ENCODE measurements at regions not wholly inside any gene's neighbourhood (a gene's known extent, or its start where the extent isn't known, plus 50 kb on each side); places are given as distances from the start of the nearest gene placed in this dataset.
"Not testable (repeated sequence)": the region's sequence is repeated elsewhere in the genome, so short reads cannot be mapped to it uniquely, and the experiment has no call there.

GRCh38 chr6:165770397-165771082, 107.5 kb upstream of the PDE10A start:
- no peak for DNase-seq

GRCh38 chr6:165769884-165770283, 106.8 kb upstream of the PDE10A start:
- DNase-seq: no peak

DNA sequence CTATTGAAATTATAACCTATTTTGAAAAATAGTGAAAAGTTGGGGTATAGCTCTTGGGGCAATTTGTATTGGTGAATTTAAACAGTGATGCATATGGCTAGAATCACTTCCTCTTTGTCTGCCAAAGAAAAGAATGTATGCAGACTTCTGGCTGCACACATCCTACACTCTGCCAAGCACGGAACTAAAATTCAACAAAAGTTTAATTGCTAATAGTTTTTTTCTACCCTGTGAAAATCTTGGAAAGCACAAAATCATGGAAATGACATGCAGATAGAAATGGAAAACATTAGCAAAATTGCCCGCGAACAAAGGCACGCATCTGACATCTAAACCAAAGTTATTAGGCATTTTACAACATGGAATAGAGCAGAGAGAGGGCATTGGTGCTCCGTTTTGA, 106.4 kb upstream of the PDE10A start:
- no peak for DNase-seq

DNA sequence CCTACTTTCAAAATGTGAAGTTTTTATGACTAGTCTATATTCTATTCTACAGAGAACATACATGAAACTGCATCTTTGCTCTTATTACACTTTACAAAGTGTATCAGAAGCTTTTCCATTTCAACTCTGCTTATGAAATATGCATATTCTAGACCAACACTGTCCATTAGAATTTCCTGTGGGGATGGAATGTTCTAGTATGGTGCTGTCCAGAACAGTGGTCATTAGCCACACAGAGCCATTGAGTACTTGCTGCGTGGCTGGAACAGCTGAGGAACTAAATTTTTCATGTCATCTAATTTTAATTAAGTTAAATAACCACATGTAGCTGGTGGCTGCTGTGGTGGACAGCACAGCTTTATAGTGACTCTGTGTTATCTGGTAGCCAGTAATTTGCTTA, 105.9 kb upstream of the PDE10A start:
- DNase-seq: no peak

DNA sequence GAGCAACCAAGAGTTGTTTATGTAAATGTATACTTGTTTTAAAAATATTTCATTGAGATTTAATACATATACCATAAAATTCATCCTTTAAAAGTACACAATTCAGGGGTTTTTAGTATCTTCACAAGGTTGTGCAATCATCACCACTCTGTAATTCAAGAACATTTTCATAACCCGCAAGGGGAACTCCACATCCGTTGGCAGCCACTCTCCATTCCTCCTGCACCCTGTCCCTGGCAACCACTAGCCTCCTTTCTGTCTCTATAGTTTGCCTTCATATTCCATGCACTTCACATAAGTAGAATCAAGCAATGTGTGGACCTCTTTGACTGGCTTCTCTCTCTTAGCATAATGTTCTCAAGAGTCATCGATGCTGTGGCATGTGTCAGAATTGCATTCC, 104.2 kb upstream of the PDE10A start:
- DNase-seq: no peak

DNA sequence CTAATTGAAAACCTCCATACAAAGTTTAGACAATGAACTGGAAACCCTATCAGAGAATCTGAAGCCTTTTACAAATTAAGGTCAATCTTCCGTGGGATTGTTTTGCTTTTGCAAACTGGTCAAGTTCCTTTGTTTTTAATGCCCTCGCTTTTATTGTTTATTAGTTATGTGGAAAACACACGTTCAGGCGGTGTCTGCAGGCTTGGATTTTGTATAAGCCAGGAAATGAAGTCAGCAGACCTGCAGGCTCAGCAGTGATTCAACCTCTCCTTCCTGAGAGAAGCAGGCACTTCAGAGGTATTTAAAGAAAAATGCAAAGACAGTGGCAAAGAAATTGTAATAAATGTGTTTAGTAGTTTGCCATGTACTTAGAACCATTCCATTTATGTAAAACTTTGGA, 103.4 kb upstream of the PDE10A start:
- no peak for DNase-seq

DNA sequence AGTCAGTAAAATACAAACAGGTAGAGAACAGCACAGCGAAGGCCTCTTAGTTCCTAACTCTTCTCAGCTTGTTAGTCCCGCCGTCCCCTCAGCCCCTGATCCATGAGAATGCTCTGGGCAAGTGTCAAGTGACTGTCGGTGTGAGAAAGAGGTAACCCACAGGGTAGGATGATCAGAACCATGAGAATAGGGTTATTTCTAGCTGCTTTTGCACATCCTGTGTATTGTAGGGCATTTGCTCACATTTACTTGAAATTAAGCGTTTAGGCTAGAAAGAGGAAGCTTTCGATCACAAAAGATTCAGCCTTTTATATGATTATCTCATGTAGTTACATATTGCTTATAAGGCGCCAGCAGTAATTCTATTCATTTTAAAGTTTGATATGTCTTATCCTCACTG, 103.0 kb upstream of the PDE10A start:
- no peak for DNase-seq

DNA sequence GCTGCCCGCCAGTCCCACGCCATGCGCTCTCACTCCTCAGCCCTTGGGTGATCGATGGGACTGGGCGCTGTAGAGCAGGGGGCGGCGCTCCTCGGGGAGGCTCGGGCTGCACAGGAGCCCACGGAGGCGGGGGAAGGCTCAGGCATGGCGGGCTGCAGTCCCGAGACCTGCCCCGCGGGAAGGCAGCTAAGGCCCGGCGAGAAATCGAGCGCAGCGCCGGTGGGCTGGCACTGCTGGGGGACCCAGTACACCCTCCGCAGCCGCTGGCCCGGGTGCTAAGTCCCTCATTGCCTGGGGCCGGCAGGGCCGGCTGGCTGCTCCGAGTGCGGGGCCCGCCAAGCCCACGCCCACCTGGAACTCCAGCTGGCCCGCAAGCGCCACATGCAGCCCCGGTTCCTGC, 102.2 kb upstream of the PDE10A start:
- DNase-seq: not testable (repeated sequence)

DNA sequence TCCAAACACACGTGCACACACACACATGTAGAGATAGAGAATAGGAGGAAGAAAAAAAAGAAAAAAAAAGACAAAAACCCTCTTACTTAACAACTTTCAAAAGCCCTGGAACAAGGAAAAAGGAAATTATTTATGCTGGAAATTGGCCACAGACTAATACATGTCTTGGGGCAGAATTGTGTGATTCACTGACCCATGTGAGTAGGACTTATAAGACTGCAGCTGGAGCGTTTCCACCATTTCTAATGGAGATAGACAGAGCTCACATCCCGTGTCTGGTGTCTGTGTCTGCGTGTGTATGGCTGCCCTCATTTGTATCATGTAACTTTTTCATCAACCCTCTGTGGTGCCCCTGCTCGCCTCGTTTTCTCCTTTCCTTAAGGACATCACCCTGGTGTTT, 99.8 kb upstream of the PDE10A start:
- DNase-seq: no peak

DNA sequence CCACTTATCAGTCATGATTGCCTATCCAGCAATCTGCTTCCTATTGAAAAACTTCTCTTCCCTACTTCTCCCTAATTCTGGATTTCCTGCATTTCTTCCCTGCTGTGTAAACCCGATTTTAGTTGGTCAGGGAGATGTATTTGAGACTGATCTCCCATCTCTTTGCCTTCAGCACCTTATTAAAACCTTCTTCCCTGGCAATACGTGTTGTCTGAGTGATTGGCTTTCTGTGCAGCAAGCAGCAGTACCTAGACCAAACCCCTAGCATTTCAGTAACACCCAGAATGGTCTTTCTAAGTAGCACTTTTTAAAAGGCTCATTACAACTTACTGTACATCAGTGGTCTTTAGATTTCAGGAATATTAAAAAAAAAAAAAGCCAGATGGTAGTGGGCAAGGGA, 99.1 kb upstream of the PDE10A start:
- no peak for DNase-seq

- no peak for DNase-seq
Observed at GRCh38 chr6:165760803-165761185, 97.8 kb upstream of the PDE10A start.

GRCh38 chr6:165760126-165760802, 97.2 kb upstream of the PDE10A start:
- no peak for DNase-seq

DNA sequence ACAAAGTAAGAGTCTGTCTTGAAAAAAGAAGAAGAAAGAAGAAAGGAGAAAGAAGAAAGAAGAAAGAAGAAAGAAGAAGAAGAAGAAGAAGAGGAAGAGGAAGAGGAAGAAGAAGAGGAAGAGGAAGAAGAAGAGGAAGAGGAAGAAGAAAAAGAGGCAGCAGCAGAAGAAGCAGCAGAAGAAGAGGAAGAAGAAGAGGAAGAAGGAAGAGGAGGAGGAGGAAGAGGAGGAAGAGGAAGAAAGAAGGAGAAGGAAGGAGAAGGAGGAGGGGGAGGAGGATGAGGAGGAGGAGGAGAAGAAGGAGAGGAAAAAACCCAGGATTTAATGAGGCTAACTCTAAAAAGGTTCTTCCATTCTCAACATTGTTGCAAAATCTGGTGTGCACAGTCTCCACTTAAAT, 95.4 kb upstream of the PDE10A start:
- no peak for DNase-seq

DNA sequence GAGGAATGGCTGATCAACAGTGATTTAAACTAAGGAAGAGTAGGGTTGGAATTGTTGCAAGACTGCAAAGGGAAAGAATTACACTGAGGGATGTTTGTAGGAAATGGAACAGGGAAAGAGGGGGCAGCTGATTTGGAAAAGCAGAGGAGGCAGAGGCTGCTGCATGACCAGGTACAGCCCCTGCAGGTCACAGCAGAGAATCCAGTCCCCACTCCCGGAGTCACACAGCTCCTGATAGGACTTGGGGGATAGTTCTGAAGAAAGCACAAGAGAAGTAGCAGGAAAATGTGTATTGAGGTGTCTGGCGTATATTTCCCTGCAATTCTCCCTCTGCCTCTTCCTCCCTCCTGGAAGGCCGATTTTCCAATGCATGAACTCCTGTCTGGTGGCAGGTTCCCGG, 92.5 kb upstream of the PDE10A start:
- DNase-seq: no peak

- no peak for DNase-seq
Observed at GRCh38 chr6:165753506-165753905, 90.5 kb upstream of the PDE10A start.

DNA sequence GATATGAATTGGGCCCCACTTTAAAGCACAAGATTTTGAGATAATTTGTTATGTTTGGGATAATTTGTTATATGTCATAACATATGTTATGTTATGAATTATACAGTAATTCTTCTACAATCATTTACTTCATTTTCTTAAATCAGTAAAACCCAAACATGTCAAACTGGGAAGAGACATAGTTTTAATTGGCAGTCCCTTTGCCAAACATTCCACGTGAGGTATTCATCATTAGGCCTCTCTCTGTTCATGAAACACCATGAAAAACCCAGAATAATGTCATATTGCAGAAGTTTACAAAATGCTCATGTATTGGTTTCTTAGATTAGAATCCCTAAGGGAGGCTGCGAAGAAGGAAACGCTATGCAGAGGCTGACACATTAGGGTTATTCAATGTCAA, 89.4 kb upstream of the PDE10A start:
- no peak for DNase-seq

- no peak for DNase-seq
Observed at GRCh38 chr6:165751486-165751885, 88.4 kb upstream of the PDE10A start.

DNA sequence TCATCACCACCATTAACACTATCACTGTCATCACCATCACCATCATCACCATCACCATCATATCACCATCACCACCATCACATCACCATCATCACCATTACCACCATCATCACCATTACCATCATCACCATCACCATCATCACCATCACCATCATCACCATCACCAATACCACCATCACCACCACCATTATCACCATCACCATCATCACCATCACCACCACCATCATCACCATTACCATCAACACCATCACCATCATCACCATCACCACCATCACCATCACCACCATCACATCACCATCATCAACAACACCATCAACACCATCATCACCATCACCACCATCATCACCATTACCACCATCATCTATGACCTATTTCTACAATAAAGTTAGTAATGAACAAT, 86.1 kb upstream of the PDE10A start:
- no peak for DNase-seq

DNA sequence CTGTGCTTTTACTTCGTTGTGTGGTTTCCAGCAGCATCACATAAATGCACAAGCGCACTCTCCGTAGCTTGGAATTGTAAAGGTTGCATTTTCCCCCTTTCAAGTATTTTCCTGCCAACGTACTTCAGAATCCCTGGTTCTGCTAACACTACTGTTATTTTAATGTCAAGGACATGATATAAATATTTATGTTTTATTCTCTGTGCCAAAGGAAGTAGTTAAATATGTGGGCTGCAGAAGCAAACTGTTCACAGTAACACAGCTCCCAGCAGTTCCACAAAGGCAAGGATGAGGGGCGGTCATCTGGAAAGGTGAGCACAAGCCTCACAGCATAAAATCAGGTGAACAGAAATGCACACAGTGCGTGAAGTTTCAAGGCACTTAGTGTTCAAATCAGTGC, 85.3 kb upstream of the PDE10A start:
- DNase-seq: no peak

DNA sequence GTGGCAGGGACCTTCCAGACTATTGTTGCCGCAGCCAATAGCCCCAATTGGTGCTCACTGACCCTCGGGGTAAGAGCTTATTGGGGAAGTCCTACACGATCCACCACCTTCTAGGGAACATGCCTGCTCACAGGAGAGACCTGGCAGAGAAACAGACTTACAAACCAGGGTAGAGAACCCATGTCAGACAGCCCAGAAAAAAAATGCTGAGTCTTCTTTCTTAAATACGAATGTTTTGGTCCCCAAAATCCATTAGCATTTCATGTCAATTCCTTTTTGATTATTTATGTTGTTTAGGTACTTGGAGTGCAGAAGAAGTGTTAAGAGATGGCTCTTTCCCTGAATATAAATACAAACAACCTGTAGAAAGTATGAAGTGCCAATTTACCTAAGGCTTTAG, 84.9 kb upstream of the PDE10A start:
- DNase-seq: no peak

DNA sequence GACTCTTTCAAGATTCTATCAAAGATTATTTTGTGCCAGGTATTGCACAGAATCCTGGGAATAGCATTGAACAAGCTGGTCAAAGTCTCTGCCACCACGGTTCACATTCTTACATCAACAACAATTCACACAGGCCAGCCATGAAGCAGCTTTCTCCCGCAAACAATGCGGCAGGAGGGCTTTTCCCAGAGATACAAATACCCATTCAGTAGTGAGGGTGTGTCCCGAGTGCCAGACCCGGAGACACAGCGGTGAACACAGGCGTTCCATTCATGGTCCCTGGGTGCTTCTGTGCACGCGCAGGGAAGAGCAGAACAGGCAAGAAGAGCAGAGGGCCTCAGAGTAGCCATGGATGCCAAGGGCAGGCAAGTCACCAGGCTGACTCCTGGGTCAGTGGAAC, 83.3 kb upstream of the PDE10A start:
- no peak for DNase-seq

GRCh38 chr6:165745492-165745891, 82.5 kb upstream of the PDE10A start:
- no peak for DNase-seq

GRCh38 chr6:165744555-165745228, 81.7 kb upstream of the PDE10A start:
- DNase-seq: no peak

- no peak for DNase-seq
Observed at GRCh38 chr6:165743366-165743898, 80.4 kb upstream of the PDE10A start.
